NCI-H510A (cell line): ENCODE measurements at regions not wholly inside any gene's neighbourhood (a gene's known extent, or its start where the extent isn't known, plus 50 kb on each side); places are given as distances from the start of the nearest gene placed in this dataset.

Experiments used
- DNase-seq: peaks from one replicate; lab custom pipeline; 2025; lab: John Stamatoyannopoulos, UW

GRCh38 chr18:44229693-44230108 is 451.0 kb upstream of the SETBP1 start:
- no peak for DNase-seq

- DNase-seq, result no peak
These were observed 448.8 kb upstream of the SETBP1 start for GRCh38 chr18:44231936-44232335.

- DNase-seq, result no peak
These were observed 448.2 kb upstream of the SETBP1 start for GRCh38 chr18:44232500-44232899.

- DNase-seq, result no peak
These were observed 442.2 kb upstream of the SETBP1 start for GRCh38 chr18:44238454-44238853.

GRCh38 chr18:44238911-44239310 is 441.8 kb upstream of the SETBP1 start:
- no peak for DNase-seq

- no peak for DNase-seq
These were observed 439.7 kb upstream of the SETBP1 start for GRCh38 chr18:44241020-44241419.

GRCh38 chr18:44245019-44245418 is 435.7 kb upstream of the SETBP1 start:
- no peak for DNase-seq

- DNase-seq, result no peak
These were observed 434.7 kb upstream of the SETBP1 start for GRCh38 chr18:44246001-44246400.

- DNase-seq, result no peak
These were observed 422.6 kb upstream of the SETBP1 start for GRCh38 chr18:44258086-44258485.

- no peak for DNase-seq
These were observed 422.1 kb upstream of the SETBP1 start for GRCh38 chr18:44258576-44258975.

GRCh38 chr18:44259610-44260009 is 421.1 kb upstream of the SETBP1 start:
- no peak for DNase-seq

GRCh38 chr18:44265437-44265836 is 415.3 kb upstream of the SETBP1 start:
- DNase-seq, result no peak

GRCh38 chr18:44273298-44273697 is 407.4 kb upstream of the SETBP1 start:
- no peak for DNase-seq

- no peak for DNase-seq
These were observed 400.2 kb upstream of the SETBP1 start for GRCh38 chr18:44280479-44280878.

- DNase-seq, result no peak
These were observed 394.6 kb upstream of the SETBP1 start for GRCh38 chr18:44286049-44286448.

- no peak for DNase-seq
These were observed 390.2 kb upstream of the SETBP1 start for GRCh38 chr18:44290366-44290977.

- no peak for DNase-seq
These were observed 382.1 kb upstream of the SETBP1 start for GRCh38 chr18:44298566-44298965.

- no peak for DNase-seq
These were observed 371.5 kb upstream of the SETBP1 start for GRCh38 chr18:44309185-44309584.

GRCh38 chr18:44320619-44321460 is 359.8 kb upstream of the SETBP1 start:
- DNase-seq, result no peak

- no peak for DNase-seq
These were observed 358.7 kb upstream of the SETBP1 start for GRCh38 chr18:44321868-44322590.

GRCh38 chr18:44323125-44323524 is 357.6 kb upstream of the SETBP1 start:
- DNase-seq, result no peak

GRCh38 chr18:44324361-44324760 is 356.3 kb upstream of the SETBP1 start:
- DNase-seq, result no peak
